ENCODE measurements at regions not wholly inside any gene's neighbourhood (a gene's known extent, or its start where the extent isn't known, plus 50 kb on each side); places are given as distances from the start of the nearest gene placed in this dataset.

DNA sequence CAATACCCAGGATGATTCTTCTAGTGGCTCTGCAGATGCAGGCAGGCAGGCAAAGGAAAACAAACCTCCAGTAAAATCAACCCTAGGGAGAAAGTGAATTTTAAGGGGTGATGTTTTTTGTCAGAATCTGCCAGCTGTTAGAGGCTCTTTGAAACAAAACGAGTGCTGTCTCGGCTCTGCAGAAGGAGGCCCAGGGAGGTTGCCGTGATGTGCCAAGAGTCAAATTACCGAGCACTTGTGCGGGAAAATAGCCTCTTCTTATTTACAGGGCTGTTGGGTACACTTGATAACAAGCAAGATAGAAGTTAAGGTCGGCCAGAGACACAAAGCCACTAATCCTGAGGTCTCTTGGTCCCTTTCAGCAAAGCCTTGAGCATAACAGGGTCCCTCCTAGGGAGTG, 68.9 kb upstream of the EEF2KMT start:
- TF ChIP-seq, protein P1, sequence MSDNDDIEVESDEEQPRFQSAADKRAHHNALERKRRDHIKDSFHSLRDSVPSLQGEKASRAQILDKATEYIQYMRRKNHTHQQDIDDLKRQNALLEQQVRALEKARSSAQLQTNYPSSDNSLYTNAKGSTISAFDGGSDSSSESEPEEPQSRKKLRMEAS (IDR thresholded peaks at IDR 0.05; ENCODE audit: low read depth, low read length) = no peak
- TF ChIP-seq, protein P2, sequence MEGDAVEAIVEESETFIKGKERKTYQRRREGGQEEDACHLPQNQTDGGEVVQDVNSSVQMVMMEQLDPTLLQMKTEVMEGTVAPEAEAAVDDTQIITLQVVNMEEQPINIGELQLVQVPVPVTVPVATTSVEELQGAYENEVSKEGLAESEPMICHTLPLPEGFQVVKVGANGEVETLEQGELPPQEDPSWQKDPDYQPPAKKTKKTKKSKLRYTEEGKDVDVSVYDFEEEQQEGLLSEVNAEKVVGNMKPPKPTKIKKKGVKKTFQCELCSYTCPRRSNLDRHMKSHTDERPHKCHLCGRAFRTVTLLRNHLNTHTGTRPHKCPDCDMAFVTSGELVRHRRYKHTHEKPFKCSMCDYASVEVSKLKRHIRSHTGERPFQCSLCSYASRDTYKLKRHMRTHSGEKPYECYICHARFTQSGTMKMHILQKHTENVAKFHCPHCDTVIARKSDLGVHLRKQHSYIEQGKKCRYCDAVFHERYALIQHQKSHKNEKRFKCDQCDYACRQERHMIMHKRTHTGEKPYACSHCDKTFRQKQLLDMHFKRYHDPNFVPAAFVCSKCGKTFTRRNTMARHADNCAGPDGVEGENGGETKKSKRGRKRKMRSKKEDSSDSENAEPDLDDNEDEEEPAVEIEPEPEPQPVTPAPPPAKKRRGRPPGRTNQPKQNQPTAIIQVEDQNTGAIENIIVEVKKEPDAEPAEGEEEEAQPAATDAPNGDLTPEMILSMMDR (IDR thresholded peaks at IDR 0.05; ENCODE audit: low read depth, low read length) = no peak
- no peak for TF ChIP-seq POLR2A (IDR thresholded peaks at IDR 0.05; ENCODE audit: extremely low read depth, insufficient read length)
